HUES64 (cell line): ENCODE measurements at regions not wholly inside any gene's neighbourhood (a gene's known extent, or its start where the extent isn't known, plus 50 kb on each side); places are given as distances from the start of the nearest gene placed in this dataset.

Experiments used
- H3K27ac ChIP-seq: 2 replicates; pipeline ENCODE4 v1.7.0; 2013; ENCODE audit warnings: low read depth, low read length, inconsistent platforms
- H3K27me3 ChIP-seq: 2 replicates; pipeline ENCODE4 v1.6.1; 2013; ENCODE audit warnings: mild to moderate bottlenecking, low read length; ENCODE audit not compliant: insufficient read depth
- H3K36me3 ChIP-seq: 2 replicates; pipeline ENCODE4 v1.6.1; 2013; ENCODE audit warnings: mild to moderate bottlenecking, low read length; ENCODE audit not compliant: insufficient read depth
- H3K4me1 ChIP-seq: 2 replicates; pipeline ENCODE4 v1.6.1; 2013; ENCODE audit warnings: mild to moderate bottlenecking, low read length, moderate library complexity; ENCODE audit not compliant: insufficient read depth
- H3K4me3 ChIP-seq: 2 replicates; pipeline ENCODE4 v1.5.1; 2013; ENCODE audit warnings: mild to moderate bottlenecking, low read length, moderate library complexity
- H3K9ac ChIP-seq: 2 replicates; pipeline ENCODE4 v1.6.1; 2013; ENCODE audit warnings: mild to moderate bottlenecking, low read depth, low read length
- H3K9me3 ChIP-seq: 2 replicates; pipeline ENCODE4 v1.6.1; 2013; ENCODE audit warnings: low read depth, low read length; ENCODE audit not compliant: insufficient read depth
- WGBS: fragments of 150-250, 120-280 bp; methylation state at CpG from one replicate; pipeline ENCODE4 v1.1.7; 2013; ENCODE audit warnings: missing lambda C conversion rate; 5-methylcytosine and 5-hydroxymethylcytosine counted together

- Histone ChIP-seq H3K27ac (no peak overlapping the region), H3K4me1 (peaks cover 18% of the 10 kb centered on the region), H3K4me3 (no peak overlapping the region), H3K36me3 (no peaks in the 10 kb centered on the region), H3K9ac (no peak overlapping the region), H3K9me3 (no peaks in the 10 kb centered on the region), H3K27me3 (no peaks in the 10 kb centered on the region)
- WGBS = 97% methylated on average over 4 of the region's 4 CpGs
Observed at GRCh38 chr9:90538566-90538965, 104.1 kb downstream of the DIRAS2 start.

GRCh38 chr9:90539286-90539685 is 103.3 kb downstream of the DIRAS2 start:
- Histone ChIP-seq H3K27me3 (no peaks in the 10 kb centered on the region), H3K9me3 (no peaks in the 10 kb centered on the region), H3K4me1 (peaks cover 18% of the 10 kb centered on the region), H3K4me3 (no peak overlapping the region), H3K36me3 (no peaks in the 10 kb centered on the region), H3K9ac (no peak overlapping the region), H3K27ac (no peak overlapping the region)

GRCh38 chr9:90540734-90541133 is 101.9 kb downstream of the DIRAS2 start:
- Histone ChIP-seq H3K4me3 (no peak overlapping the region), H3K36me3 (no peaks in the 10 kb centered on the region), H3K9me3 (no peaks in the 10 kb centered on the region), H3K27me3 (no peaks in the 10 kb centered on the region), H3K27ac (no peak overlapping the region), H3K4me1 (peaks cover 19% of the 10 kb centered on the region), H3K9ac (no peak overlapping the region)
- whole genome bisulfite sequencing = no CpG with 5 or more reads among the region's 1 CpG

- no peaks in the 10 kb centered on the region for H3K27me3 ChIP-seq
- WGBS = 96% methylated on average over 2 of the region's 2 CpGs
- peaks cover 8% of the 10 kb centered on the region; the same call in 1 of the 2 replicates for H3K4me1 ChIP-seq
Observed at GRCh38 chr9:90544488-90544887, 98.1 kb downstream of the DIRAS2 start.

DNA sequence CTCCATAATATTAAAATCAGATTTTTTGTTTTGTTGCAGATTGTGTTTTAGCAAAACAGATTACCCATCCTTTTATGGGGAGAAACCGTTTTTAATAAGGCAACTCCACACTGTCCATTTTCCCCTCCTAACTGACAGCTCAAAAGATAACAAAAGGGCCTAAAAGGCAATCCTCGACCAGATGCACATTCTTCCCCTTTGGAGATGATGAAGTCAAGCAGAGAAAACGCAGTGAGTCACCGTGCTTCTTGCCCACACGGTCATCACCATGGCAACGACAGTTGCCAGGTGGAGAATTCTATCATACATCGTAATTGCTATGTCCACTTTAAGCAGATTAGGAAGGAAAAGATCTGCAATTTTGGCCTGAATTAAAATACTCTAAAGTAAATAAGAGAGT is 96.4 kb downstream of the DIRAS2 start:
- Histone ChIP-seq H3K27ac (no peak overlapping the region), H3K36me3 (no peaks in the 10 kb centered on the region), H3K9ac (no peak overlapping the region), H3K9me3 (peaks cover 4% of the 10 kb centered on the region; the same call in 1 of the 2 replicates), H3K4me1 (peaks cover 8% of the 10 kb centered on the region; the same call in 1 of the 2 replicates), H3K27me3 (no peaks in the 10 kb centered on the region), H3K4me3 (no peak overlapping the region)
- 53% methylated on average over 7 of the region's 7 CpGs for WGBS

More at GRCh38 chr9:90544488-90544887, 98.1 kb downstream of the DIRAS2 start:
- Histone ChIP-seq H3K27ac (no peak overlapping the region), H3K9ac (no peak overlapping the region), H3K4me3 (no peak overlapping the region), H3K9me3 (peaks cover 4% of the 10 kb centered on the region; the same call in 1 of the 2 replicates), H3K36me3 (no peaks in the 10 kb centered on the region)

DNA sequence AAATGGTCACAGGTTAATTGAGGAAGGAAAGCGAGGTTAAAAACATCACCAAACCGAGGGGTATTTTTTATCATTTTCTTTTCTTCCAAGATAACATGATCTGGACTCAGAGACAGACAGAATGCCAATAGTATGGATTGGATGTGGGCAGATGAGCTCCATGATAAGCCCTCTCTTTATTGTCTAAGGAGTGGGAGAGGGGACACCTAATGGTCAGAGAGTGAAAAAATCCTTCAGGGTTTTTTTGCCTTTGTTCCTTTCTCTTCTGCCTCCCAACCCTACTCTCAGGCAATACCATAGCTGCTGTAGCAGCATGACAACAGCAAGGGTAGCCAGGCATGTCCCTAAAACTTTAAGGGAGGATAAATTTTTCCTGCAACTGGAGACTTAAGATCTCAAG is 94.7 kb downstream of the DIRAS2 start:
- Histone ChIP-seq H3K9ac (no peak overlapping the region), H3K36me3 (no peaks in the 10 kb centered on the region), H3K27me3 (no peaks in the 10 kb centered on the region), H3K9me3 (peaks cover 4% of the 10 kb centered on the region; the same call in 1 of the 2 replicates), H3K27ac (no peak overlapping the region), H3K4me1 (peaks cover 8% of the 10 kb centered on the region; the same call in 1 of the 2 replicates), H3K4me3 (no peak overlapping the region)
- no CpG with 5 or more reads among the region's 2 CpGs for WGBS

DNA sequence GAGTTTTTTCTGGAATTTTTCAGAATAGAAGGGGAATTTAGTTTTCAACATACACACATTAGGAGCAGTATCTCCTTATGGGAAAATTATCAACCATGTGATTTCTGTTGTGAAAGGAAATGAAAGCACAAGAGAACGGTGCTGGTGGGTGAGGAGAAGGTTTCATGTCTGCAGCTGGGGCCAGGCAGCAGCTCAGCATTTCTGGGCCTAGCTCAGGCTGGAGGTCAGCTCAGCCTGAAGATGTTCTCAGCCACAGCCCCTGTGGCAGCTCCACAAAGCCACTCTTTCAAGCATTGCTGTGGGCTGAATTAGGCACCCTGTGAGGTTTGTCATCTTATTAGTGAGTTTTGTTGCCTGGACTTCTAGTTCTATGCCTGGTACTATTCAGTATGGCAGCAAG is 90.3 kb downstream of the DIRAS2 start:
- Histone ChIP-seq H3K27ac (no peak overlapping the region), H3K4me3 (no peak overlapping the region), H3K4me1 (no peaks in the 10 kb centered on the region), H3K9me3 (peaks cover 4% of the 10 kb centered on the region; the same call in 1 of the 2 replicates), H3K36me3 (no peaks in the 10 kb centered on the region), H3K27me3 (no peaks in the 10 kb centered on the region), H3K9ac (no peak overlapping the region)
- 86% methylated on average over 1 of the region's 1 CpG for WGBS

- H3K9me3 ChIP-seq = no peaks in the 10 kb centered on the region
- H3K4me3 ChIP-seq = no peak overlapping the region
- no peaks in the 10 kb centered on the region for H3K4me1 ChIP-seq
- WGBS = 95% methylated on average over 6 of the region's 7 CpGs
- no peaks in the 10 kb centered on the region for H3K27me3 ChIP-seq
- H3K9ac ChIP-seq = no peak overlapping the region
- H3K27ac ChIP-seq = no peak overlapping the region
- H3K36me3 ChIP-seq = no peaks in the 10 kb centered on the region
Observed at GRCh38 chr9:90555351-90556057, 87.1 kb downstream of the DIRAS2 start.

GRCh38 chr9:90556897-90557675 is 85.5 kb downstream of the DIRAS2 start:
- WGBS = 89% methylated on average over 5 of the region's 5 CpGs
- no peaks in the 10 kb centered on the region for H3K4me1 ChIP-seq
- no peak overlapping the region for H3K27ac ChIP-seq
- no peaks in the 10 kb centered on the region for H3K36me3 ChIP-seq
- no peaks in the 10 kb centered on the region for H3K9me3 ChIP-seq
- H3K9ac ChIP-seq = no peak overlapping the region
- no peaks in the 10 kb centered on the region for H3K27me3 ChIP-seq
- H3K4me3 ChIP-seq = no peak overlapping the region

GRCh38 chr9:90559075-90560073 is 83.2 kb downstream of the DIRAS2 start:
- H3K4me3 ChIP-seq = no peak overlapping the region
- H3K4me1 ChIP-seq = no peaks in the 10 kb centered on the region
- H3K36me3 ChIP-seq = no peaks in the 10 kb centered on the region
- 94% methylated on average over 9 of the region's 9 CpGs for WGBS
- H3K9me3 ChIP-seq = no peaks in the 10 kb centered on the region
- no peak overlapping the region for H3K27ac ChIP-seq
- no peak overlapping the region for H3K9ac ChIP-seq
- H3K27me3 ChIP-seq = no peaks in the 10 kb centered on the region
